OCI-LY7 (cell line): ENCODE measurements at regions not wholly inside any gene's neighbourhood (a gene's known extent, or its start where the extent isn't known, plus 50 kb on each side); places are given as distances from the start of the nearest gene placed in this dataset.

Experiments
- CTCF ChIP-seq: fragments of 200-600 bp; sonication (generic); conservative IDR thresholded peaks from 2 replicates; pipeline ENCODE4 v1.5.1; 2014; ENCODE audit warnings: mild to moderate bottlenecking, antibody characterized with exemption, low read length, moderate library complexity, mixed read lengths
- EZH2phosphoT487 ChIP-seq: fragments of 200-600 bp; sonication (generic); IDR thresholded peaks from 2 replicates; pipeline ENCODE4 v1.6.1; 2018; ENCODE audit warnings: low read depth, borderline replicate concordance, mild to moderate bottlenecking, mixed run types, antibody characterized with exemption, low read length, moderate library complexity, mixed read lengths

GRCh38 chr5:173837654-173838053 lies 50.5 kb upstream of the CPEB4 start:
- TF ChIP-seq CTCF = no peak
- no peak for TF ChIP-seq EZH2phosphoT487
